ENCODE measurements at regions not wholly inside any gene's neighbourhood (a gene's known extent, or its start where the extent isn't known, plus 50 kb on each side); places are given as distances from the start of the nearest gene placed in this dataset.
"Not testable (repeated sequence)": the region's sequence is repeated elsewhere in the genome, so short reads cannot be mapped to it uniquely, and the experiment has no call there.

- Mint-ChIP-seq H3K4me1 (no peaks in the 10 kb centered on the region), H3K27me3 (no peaks in the 10 kb centered on the region)
- intact Hi-C loops (cut with micrococcal nuclease) = no loop called here
Measured at GRCh38 chr11:121869478-121869877, 246.5 kb downstream of the BLID start.

DNA sequence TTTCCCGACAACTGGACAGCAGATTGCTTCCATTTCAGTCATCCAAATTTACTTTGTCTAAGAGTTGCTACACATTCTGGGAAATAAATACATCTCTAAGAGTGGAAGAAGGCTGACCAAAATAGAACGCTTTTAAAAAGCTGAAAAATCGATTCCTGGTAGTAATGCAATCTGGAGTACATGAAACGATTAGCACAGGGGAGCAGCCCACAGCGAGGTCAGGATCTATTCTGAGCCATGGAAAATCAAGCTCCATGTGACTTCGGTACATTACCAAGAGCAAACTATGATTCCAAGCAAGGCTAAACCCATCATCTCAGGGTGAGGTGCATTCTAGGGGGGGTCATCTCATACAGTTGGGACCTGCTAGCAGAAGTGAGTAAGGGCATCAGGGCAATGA, 249.3 kb downstream of the BLID start:
- Mint-ChIP-seq H3K27me3 (no peaks in the 10 kb centered on the region), H3K4me1 (no peaks in the 10 kb centered on the region), H3K27ac (no peak overlapping the region), H3K4me3 (no peak overlapping the region), H3K36me3 (ENCODE audit: low read depth) (no peaks in the 10 kb centered on the region), H3K9me3 (peaks cover 3% of the 10 kb centered on the region)
- TF ChIP-seq CTCF (IDR thresholded peaks at IDR 0.05) = no peak
- intact Hi-C loops (cut with micrococcal nuclease) = no loop called here
- ChIA-PET POLR2A (no interaction called here), CTCF (no interaction called here)
- ATAC-seq (ENCODE audit: low read depth) = no peak
- DNase-seq = no peak

More at GRCh38 chr11:121869478-121869877, 246.5 kb downstream of the BLID start:
- POLR2A ChIA-PET = no interaction called here
- DNase-seq (no peak), ATAC-seq (ENCODE audit: low read depth) (no peak)
- Mint-ChIP-seq H3K4me3 (no peak overlapping the region), H3K9me3 (no peaks in the 10 kb centered on the region), H3K36me3 (ENCODE audit: low read depth) (no peaks in the 10 kb centered on the region), H3K27ac (no peak overlapping the region)
- TF ChIP-seq CTCF (IDR thresholded peaks at IDR 0.05) = no peak
- CTCF ChIA-PET = no interaction called here

DNA sequence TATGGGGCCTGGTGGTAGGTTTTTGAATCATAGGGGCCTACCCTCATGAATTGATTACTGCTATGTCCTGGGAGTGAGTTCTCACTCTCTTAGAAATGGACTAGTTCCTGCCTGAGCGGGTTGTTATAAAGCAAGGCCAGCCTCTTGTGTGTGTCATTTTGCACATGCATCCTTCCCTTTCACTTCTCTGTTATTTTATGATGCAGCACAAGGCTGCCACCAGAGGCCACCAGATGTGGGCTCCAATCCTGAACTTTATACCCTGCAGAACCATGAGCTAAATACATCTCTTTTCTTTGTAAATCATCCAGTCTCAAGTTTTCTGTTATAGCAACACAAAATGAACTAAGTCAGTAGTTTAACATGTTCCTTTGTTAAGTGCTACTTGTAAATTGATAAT, 251.4 kb downstream of the BLID start:
- Mint-ChIP-seq H3K27me3 (no peaks in the 10 kb centered on the region), H3K27ac (no peak overlapping the region), H3K36me3 (ENCODE audit: low read depth) (no peaks in the 10 kb centered on the region), H3K4me3 (no peak overlapping the region), H3K9me3 (peaks cover 3% of the 10 kb centered on the region), H3K4me1 (no peaks in the 10 kb centered on the region)
- no peak for DNase-seq
- POLR2A ChIA-PET = no interaction called here
- CTCF ChIA-PET = no interaction called here
- TF ChIP-seq CTCF (IDR thresholded peaks at IDR 0.05) = no peak
- ATAC-seq (ENCODE audit: low read depth) = no peak
- intact Hi-C loops (cut with micrococcal nuclease) = no loop called here

GRCh38 chr11:121863126-121863525, 252.9 kb downstream of the BLID start:
- Mint-ChIP-seq H3K36me3 (ENCODE audit: low read depth) (no peaks in the 10 kb centered on the region), H3K4me1 (no peaks in the 10 kb centered on the region), H3K4me3 (no peak overlapping the region), H3K27ac (no peak overlapping the region), H3K27me3 (no peaks in the 10 kb centered on the region), H3K9me3 (peaks cover 3% of the 10 kb centered on the region)
- no peak for ATAC-seq (ENCODE audit: low read depth)
- POLR2A ChIA-PET = no interaction called here
- CTCF ChIA-PET = interaction anchor here (1.5 kb wide), 1 partner anchor 668 kb away, joined by 5 read pairs; no protein-coding TSS in a partner anchor
- DNase-seq = no peak
- intact Hi-C loops (cut with micrococcal nuclease) = no loop called here
- TF ChIP-seq CTCF (IDR thresholded peaks at IDR 0.05) = no peak

DNA sequence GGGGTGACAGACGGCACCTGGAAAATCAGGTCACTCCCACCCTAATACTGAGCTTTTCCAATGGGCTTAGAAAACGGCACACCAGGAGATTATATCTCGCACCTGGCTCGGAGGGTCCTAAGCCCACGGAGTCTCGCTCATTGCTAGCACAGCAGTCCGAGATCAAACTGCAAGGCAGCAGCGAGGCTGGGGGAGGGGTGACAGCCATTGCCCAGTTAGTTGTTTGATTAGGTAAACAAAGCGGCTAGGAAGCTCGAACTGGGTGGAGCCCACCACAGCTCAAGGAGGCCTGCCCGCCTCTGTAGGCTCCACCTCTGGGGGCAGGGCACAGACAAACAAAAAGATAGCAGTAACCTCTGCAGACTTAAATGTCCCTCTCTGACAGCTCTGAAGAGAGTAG, 260.9 kb downstream of the BLID start:
- CTCF ChIA-PET; intact Hi-C loops (cut with micrococcal nuclease); H3K9me3 Mint-ChIP-seq; H3K27ac Mint-ChIP-seq; POLR2A ChIA-PET; H3K4me3 Mint-ChIP-seq; H3K4me1 Mint-ChIP-seq; H3K36me3 Mint-ChIP-seq (ENCODE audit: low read depth); H3K27me3 Mint-ChIP-seq; ATAC-seq (ENCODE audit: low read depth); DNase-seq: not testable (repeated sequence)

DNA sequence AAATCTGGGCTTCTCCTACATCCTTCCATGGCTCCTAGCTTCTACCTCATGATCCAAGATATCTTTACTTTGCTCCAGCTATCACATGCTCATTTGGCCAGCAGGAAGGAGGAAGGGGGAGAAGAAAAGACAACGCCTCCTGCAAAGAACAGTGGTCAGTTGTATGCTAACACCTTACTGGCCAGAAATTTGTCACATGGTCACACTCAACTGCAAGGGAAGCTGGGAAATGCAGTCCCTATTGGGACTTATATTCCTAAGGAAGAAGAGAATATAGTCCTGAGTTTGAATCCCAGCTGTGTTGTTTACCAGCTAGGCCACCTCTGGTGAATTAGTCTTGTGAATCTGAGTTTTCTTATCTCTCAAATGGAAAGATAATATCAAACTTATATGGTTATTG, 272.0 kb downstream of the BLID start:
- Mint-ChIP-seq H3K4me3 (no peak overlapping the region), H3K27me3 (peaks cover 2% of the 10 kb centered on the region), H3K4me1 (no peaks in the 10 kb centered on the region), H3K27ac (no peak overlapping the region), H3K36me3 (ENCODE audit: low read depth) (no peaks in the 10 kb centered on the region), H3K9me3 (peaks cover 1% of the 10 kb centered on the region)
- POLR2A ChIA-PET = no interaction called here
- TF ChIP-seq CTCF (IDR thresholded peaks at IDR 0.05) = no peak
- no peak for DNase-seq
- CTCF ChIA-PET = no interaction called here
- intact Hi-C loops (cut with micrococcal nuclease) = no loop called here
- no peak for ATAC-seq (ENCODE audit: low read depth)
